ENCODE measurements at regions not wholly inside any gene's neighbourhood (a gene's known extent, or its start where the extent isn't known, plus 50 kb on each side); places are given as distances from the start of the nearest gene placed in this dataset.

GRCh38 chr15:94119298-94119811 is 112.0 kb upstream of the MCTP2 start:
- WGBS, 2 experiments (ENCODE audit: insufficient coverage in 1 of 2, insufficient read length in 1 of 2), result 67 to 70% methylated on average over 3 to 6 of the region's 6 CpGs
- peak; percentile 58 for DNase-seq
- no peak overlapping the region for H3K4me3 ChIP-seq (ENCODE audit: low read length)

GRCh38 chr15:94110476-94111130 is 120.8 kb upstream of the MCTP2 start:
- H3K27ac ChIP-seq (ENCODE audit: low read depth, low read length), result no peak overlapping the region
- H3K36me3 ChIP-seq (ENCODE audit: control insufficient read depth, insufficient read depth, low read length), result no peaks in the 10 kb centered on the region
- Mint-ChIP-seq H3K4me1 (peaks cover 21% of the 10 kb centered on the region), H3K36me3 (ENCODE audit: low read depth) (no peaks in the 10 kb centered on the region), H3K27me3 (ENCODE audit: insufficient read depth) (no peaks in the 10 kb centered on the region), H3K4me3 (no peak overlapping the region), H3K9me3 (peaks cover 2% of the 10 kb centered on the region), H3K27ac (no peak overlapping the region)
- TF ChIP-seq CTCF (conservative IDR thresholded peaks at IDR 0.05), result no peak
- WGBS, 2 experiments (ENCODE audit: insufficient coverage in 1 of 2, insufficient read length in 1 of 2), result 71 to 81% methylated on average over 1 to 2 of the region's 2 CpGs
- H3K4me1 ChIP-seq (ENCODE audit: control insufficient read depth, insufficient read depth, low read length), result no peaks in the 10 kb centered on the region
- no peak overlapping the region for H3K4me3 ChIP-seq (ENCODE audit: low read length)
- no peaks in the 10 kb centered on the region for H3K27me3 ChIP-seq (ENCODE audit: control insufficient read depth, insufficient read depth, low read length, poor library complexity, severe bottlenecking)
- no peaks in the 10 kb centered on the region for H3K9me3 ChIP-seq (ENCODE audit: control insufficient read depth, low read length)
- H3K9ac ChIP-seq (ENCODE audit: extremely low read depth, low read length, poor library complexity, severe bottlenecking), result no peak overlapping the region
- no peak for DNase-seq

More at GRCh38 chr15:94119298-94119811, 112.0 kb upstream of the MCTP2 start:
- Histone ChIP-seq H3K36me3 (ENCODE audit: control insufficient read depth, insufficient read depth, low read length) (no peaks in the 10 kb centered on the region), H3K9ac (ENCODE audit: extremely low read depth, low read length, poor library complexity, severe bottlenecking) (no peak overlapping the region), H3K9me3 (ENCODE audit: control insufficient read depth, low read length) (no peaks in the 10 kb centered on the region), H3K27me3 (ENCODE audit: control insufficient read depth, insufficient read depth, low read length, poor library complexity, severe bottlenecking) (no peaks in the 10 kb centered on the region), H3K27ac (ENCODE audit: low read depth, low read length) (no peak overlapping the region), H3K4me1 (ENCODE audit: control insufficient read depth, insufficient read depth, low read length) (no peaks in the 10 kb centered on the region)
- H3K36me3 Mint-ChIP-seq (ENCODE audit: low read depth), result no peaks in the 10 kb centered on the region
- H3K4me3 Mint-ChIP-seq, result no peak overlapping the region
- H3K27ac Mint-ChIP-seq, result no peak overlapping the region
- no peak for TF ChIP-seq CTCF (conservative IDR thresholded peaks at IDR 0.05)
- H3K4me1 Mint-ChIP-seq, result peaks cover 10% of the 10 kb centered on the region
- H3K9me3 Mint-ChIP-seq, result peaks cover 2% of the 10 kb centered on the region
- no peaks in the 10 kb centered on the region for H3K27me3 Mint-ChIP-seq (ENCODE audit: insufficient read depth)

GRCh38 chr15:94107652-94108051 is 123.7 kb upstream of the MCTP2 start:
- DNase-seq, result no peak
- H3K4me1 Mint-ChIP-seq, result peaks cover 7% of the 10 kb centered on the region
- H3K36me3 Mint-ChIP-seq (ENCODE audit: low read depth), result no peaks in the 10 kb centered on the region
- Histone ChIP-seq H3K9ac (ENCODE audit: extremely low read depth, low read length, poor library complexity, severe bottlenecking) (no peak overlapping the region), H3K27me3 (ENCODE audit: control insufficient read depth, insufficient read depth, low read length, poor library complexity, severe bottlenecking) (no peaks in the 10 kb centered on the region), H3K27ac (ENCODE audit: low read depth, low read length) (no peak overlapping the region), H3K4me3 (ENCODE audit: low read length) (no peak overlapping the region), H3K9me3 (ENCODE audit: control insufficient read depth, low read length) (no peaks in the 10 kb centered on the region), H3K4me1 (ENCODE audit: control insufficient read depth, insufficient read depth, low read length) (no peaks in the 10 kb centered on the region), H3K36me3 (ENCODE audit: control insufficient read depth, insufficient read depth, low read length) (no peaks in the 10 kb centered on the region)
- H3K9me3 Mint-ChIP-seq, result no peaks in the 10 kb centered on the region
- H3K27ac Mint-ChIP-seq, result no peak overlapping the region
- 86 to 98% methylated on average over 2 of the region's 2 CpGs for WGBS, 2 experiments (ENCODE audit: insufficient coverage in 1 of 2, insufficient read length in 1 of 2)
- no peak overlapping the region for H3K4me3 Mint-ChIP-seq
- TF ChIP-seq CTCF (conservative IDR thresholded peaks at IDR 0.05), result no peak
- no peaks in the 10 kb centered on the region for H3K27me3 Mint-ChIP-seq (ENCODE audit: insufficient read depth)

All from endodermal cell (in vitro differentiated cells).